Calu3 (cell line): ENCODE measurements at regions not wholly inside any gene's neighbourhood (a gene's known extent, or its start where the extent isn't known, plus 50 kb on each side); places are given as distances from the start of the nearest gene placed in this dataset.

Source experiments
- BruUV-seq: library from RNA; stranded (reverse); fragments of 400-500 nt; replicated peaks from 2 replicates; lab custom pipeline; 2021; lab: Mats Ljungman, UMichigan
- CTCF ChIA-PET: fragments of 300-600 bp; sonication (Branson Sonifier 250); formaldehyde crosslinking; loops from one replicate; lab custom pipeline; 2022; ENCODE audit warnings: antibody characterized with exemption; lab: Charles Lee
- DNase-seq: peaks from one replicate; pipeline ENCODE4 v3.0.0; 2022
- H3K27ac Mint-ChIP-seq: one replicate; pipeline ENCODE4 v1.8.0; 2022; ENCODE audit warnings: mixed read lengths; ENCODE audit not compliant: unreplicated experiment
- H3K27me3 Mint-ChIP-seq: one replicate; pipeline ENCODE4 v1.8.0; 2022; ENCODE audit warnings: mixed read lengths; ENCODE audit not compliant: unreplicated experiment
- H3K36me3 Mint-ChIP-seq: one replicate; pipeline ENCODE4 v1.8.0; 2022; ENCODE audit warnings: mild to moderate bottlenecking, moderate library complexity, mixed read lengths; ENCODE audit not compliant: insufficient read depth, unreplicated experiment
- H3K4me1 Mint-ChIP-seq: one replicate; pipeline ENCODE4 v1.8.0; 2022; ENCODE audit warnings: mild to moderate bottlenecking, low read depth, mixed read lengths; ENCODE audit not compliant: unreplicated experiment
- H3K4me3 Mint-ChIP-seq: one replicate; pipeline ENCODE4 v1.8.0; 2022; ENCODE audit warnings: mild to moderate bottlenecking, low read depth, moderate library complexity, mixed read lengths; ENCODE audit not compliant: unreplicated experiment
- H3K9me3 Mint-ChIP-seq: one replicate; pipeline ENCODE4 v1.8.0; 2022; ENCODE audit warnings: low read depth, mixed read lengths; ENCODE audit not compliant: unreplicated experiment
- intact Hi-C: fragments of 100-400 bp; cut with micrococcal nuclease; formaldehyde crosslinking; loops from one replicate; pipeline ENCODE4 v1.10.0; 2022; ENCODE audit not compliant: unreplicated experiment
- TF ChIP-seq, protein P1 (sequence below): fragments of 200-600 bp; IDR thresholded peaks from one replicate; pipeline ENCODE4 v1.8.0; 2022; ENCODE audit warnings: antibody characterized with exemption; ENCODE audit not compliant: unreplicated experiment

DNA sequence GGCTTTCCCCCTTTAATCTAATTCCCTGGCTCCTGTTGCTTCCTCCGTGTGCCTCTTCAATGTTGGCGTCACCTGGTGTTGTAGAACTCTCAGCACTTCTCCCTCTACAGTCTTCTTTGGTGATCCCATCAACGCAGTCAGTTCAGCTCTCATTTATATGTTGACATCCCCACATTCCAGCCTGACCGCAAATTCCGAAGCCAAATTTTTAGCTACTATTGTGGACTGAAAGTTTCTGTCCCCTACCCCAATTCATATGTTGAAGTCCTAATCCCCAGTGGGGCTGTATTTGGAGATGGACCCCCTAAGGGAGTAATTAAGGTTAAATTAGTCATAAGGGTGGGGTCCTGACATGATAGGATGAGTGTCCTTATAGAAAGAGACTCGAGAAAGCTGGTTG lies 210.6 kb upstream of the ADAMTSL1 start:
- no TSS peak for BruUV-seq
- DNase-seq, result no peak
- Mint-ChIP-seq H3K4me1 (peaks cover 4% of the 10 kb centered on the region), H3K4me3 (no peak overlapping the region), H3K27me3 (no peaks in the 10 kb centered on the region), H3K9me3 (no peaks in the 10 kb centered on the region), H3K36me3 (no peaks in the 10 kb centered on the region), H3K27ac (no peak overlapping the region)
- intact Hi-C loops, result no loop called here
- CTCF ChIA-PET, result no interaction called here
- TF ChIP-seq, protein P1, sequence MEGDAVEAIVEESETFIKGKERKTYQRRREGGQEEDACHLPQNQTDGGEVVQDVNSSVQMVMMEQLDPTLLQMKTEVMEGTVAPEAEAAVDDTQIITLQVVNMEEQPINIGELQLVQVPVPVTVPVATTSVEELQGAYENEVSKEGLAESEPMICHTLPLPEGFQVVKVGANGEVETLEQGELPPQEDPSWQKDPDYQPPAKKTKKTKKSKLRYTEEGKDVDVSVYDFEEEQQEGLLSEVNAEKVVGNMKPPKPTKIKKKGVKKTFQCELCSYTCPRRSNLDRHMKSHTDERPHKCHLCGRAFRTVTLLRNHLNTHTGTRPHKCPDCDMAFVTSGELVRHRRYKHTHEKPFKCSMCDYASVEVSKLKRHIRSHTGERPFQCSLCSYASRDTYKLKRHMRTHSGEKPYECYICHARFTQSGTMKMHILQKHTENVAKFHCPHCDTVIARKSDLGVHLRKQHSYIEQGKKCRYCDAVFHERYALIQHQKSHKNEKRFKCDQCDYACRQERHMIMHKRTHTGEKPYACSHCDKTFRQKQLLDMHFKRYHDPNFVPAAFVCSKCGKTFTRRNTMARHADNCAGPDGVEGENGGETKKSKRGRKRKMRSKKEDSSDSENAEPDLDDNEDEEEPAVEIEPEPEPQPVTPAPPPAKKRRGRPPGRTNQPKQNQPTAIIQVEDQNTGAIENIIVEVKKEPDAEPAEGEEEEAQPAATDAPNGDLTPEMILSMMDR, result no peak

DNA sequence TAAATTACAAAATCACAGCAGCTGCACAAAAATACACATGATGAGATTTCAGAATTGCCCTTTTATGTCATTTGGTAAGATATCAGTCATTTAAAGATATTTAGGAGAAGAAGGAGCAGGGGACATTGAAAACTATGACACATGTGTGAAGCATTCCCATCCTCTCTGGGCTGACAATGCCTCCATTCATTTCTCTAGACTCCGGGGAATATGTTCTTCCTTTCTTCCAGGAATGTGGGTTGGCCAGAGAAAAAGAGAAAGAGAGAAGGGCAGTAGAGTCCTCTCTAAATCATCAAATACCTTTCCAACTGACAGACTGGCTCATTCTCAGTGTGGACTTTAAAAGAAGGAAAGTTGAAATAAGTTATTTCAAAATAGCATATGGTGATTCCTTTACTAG lies 205.6 kb upstream of the ADAMTSL1 start:
- no TSS peak for BruUV-seq
- TF ChIP-seq, protein P1, result no peak
- CTCF ChIA-PET, result no interaction called here
- H3K27me3 Mint-ChIP-seq, result no peaks in the 10 kb centered on the region
- peak; percentile 12 for DNase-seq
- intact Hi-C loops, result loop anchor here (2.0 kb wide), 1 partner anchor 124 kb away; no protein-coding TSS in a partner anchor
- peaks cover 6% of the 10 kb centered on the region for H3K4me1 Mint-ChIP-seq
- no peak overlapping the region for H3K27ac Mint-ChIP-seq
- H3K36me3 Mint-ChIP-seq, result no peaks in the 10 kb centered on the region
- no peaks in the 10 kb centered on the region for H3K9me3 Mint-ChIP-seq
- H3K4me3 Mint-ChIP-seq, result no peak overlapping the region

DNA sequence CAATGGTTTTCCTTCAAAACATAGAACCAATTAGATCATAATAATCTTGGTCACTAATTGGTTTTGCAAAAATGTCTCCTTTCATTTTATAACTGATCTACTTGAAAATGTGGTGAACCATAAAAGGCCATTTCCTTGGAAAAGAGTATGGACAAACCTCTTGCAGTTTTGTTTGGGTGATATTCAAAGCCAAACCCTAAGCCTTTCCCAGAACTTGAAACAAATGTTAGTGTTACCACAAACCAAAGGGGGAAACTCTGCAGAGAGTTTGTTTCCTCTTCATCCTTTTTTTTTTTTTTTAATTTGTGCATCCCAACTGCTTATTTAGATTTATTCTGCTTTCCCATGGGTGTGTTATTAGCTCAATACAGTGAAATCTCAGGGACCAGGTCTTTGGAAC lies 204.4 kb upstream of the ADAMTSL1 start:
- Mint-ChIP-seq H3K9me3 (no peaks in the 10 kb centered on the region), H3K27me3 (no peaks in the 10 kb centered on the region), H3K36me3 (no peaks in the 10 kb centered on the region), H3K4me1 (peaks cover 6% of the 10 kb centered on the region), H3K27ac (no peak overlapping the region), H3K4me3 (no peak overlapping the region)
- intact Hi-C loops, result loop anchor here (2.0 kb wide), 1 partner anchor 123 kb away; no protein-coding TSS in a partner anchor
- CTCF ChIA-PET, result no interaction called here
- TF ChIP-seq, protein P1, result no peak
- BruUV-seq, result no TSS peak
- DNase-seq, result no peak

DNA sequence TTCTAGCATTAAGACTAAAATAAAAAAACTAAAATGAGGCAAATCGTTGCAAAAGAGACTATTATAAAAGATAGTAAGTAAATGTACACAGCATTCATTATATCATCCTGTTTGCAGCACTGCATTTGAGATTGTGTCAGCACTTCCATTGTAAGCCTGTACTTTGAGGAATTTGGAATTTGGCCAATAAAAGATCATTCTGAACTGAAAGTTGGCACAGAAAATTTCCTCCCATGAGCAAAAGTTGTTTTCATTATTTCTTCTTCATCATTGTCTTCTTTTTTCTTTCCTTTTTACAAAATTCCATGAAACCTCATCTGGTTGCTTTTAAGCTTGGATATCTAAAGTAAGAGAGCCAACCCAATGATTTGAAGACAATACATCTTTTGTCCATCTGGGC lies 199.3 kb upstream of the ADAMTSL1 start:
- no peak overlapping the region for H3K27ac Mint-ChIP-seq
- CTCF ChIA-PET, result no interaction called here
- BruUV-seq, result no TSS peak
- H3K4me1 Mint-ChIP-seq, result no peaks in the 10 kb centered on the region
- TF ChIP-seq, protein P1, result no peak
- DNase-seq, result no peak
- intact Hi-C loops, result no loop called here
- no peaks in the 10 kb centered on the region for H3K27me3 Mint-ChIP-seq
- H3K36me3 Mint-ChIP-seq, result no peaks in the 10 kb centered on the region
- H3K4me3 Mint-ChIP-seq, result no peak overlapping the region
- peaks cover 12% of the 10 kb centered on the region for H3K9me3 Mint-ChIP-seq
